PFSK-1 (cell line): ENCODE measurements at regions not wholly inside any gene's neighbourhood (a gene's known extent, or its start where the extent isn't known, plus 50 kb on each side); places are given as distances from the start of the nearest gene placed in this dataset.

Experiments used
- FOXP2 ChIP-seq: optimal IDR thresholded peaks from 2 replicates; pipeline ENCODE3; 2011; ENCODE audit warnings: borderline replicate concordance, control low read depth, inconsistent platforms; ENCODE audit not compliant: insufficient read depth; ENCODE audit errors: extremely low read length, extremely low read depth
- POLR2AphosphoS5 ChIP-seq: IDR thresholded peaks from 2 replicates; pipeline ENCODE4 v1.6.1; 2012; ENCODE audit warnings: low read depth, mild to moderate bottlenecking, control low read depth, low read length, moderate library complexity
- REST ChIP-seq, 2 experiments: IDR thresholded peaks; 2 replicates each; pipeline versions ENCODE4 v1.6.1 to v1.8.0; 2011 to 2012; ENCODE audit warnings: low read depth in 2 of 2, low read length in 2 of 2, control low read depth in 1 of 2, inconsistent platforms in 1 of 2, mild to moderate bottlenecking in 1 of 2, moderate library complexity in 1 of 2; ENCODE audit not compliant: insufficient read depth in 1 of 2
- SIN3A ChIP-seq: IDR thresholded peaks from 2 replicates; pipeline ENCODE4 v1.6.1; 2012; ENCODE audit warnings: mild to moderate bottlenecking, low read length, moderate library complexity, borderline replicate concordance; ENCODE audit not compliant: insufficient read depth
- TAF1 ChIP-seq: IDR thresholded peaks from 2 replicates; pipeline ENCODE4 v1.6.1; 2012; ENCODE audit warnings: low read length, control low read depth, borderline replicate concordance; ENCODE audit not compliant: insufficient read depth

- TF ChIP-seq REST (IDR thresholded peaks at IDR 0.05; ENCODE audit: insufficient read depth in 1 of 2, low read depth in 2 of 2, low read length in 2 of 2) (no peak), TAF1 (no peak), POLR2AphosphoS5 (no peak), SIN3A (no peak), FOXP2 (no peak)
Observed at GRCh38 chr7:51455086-51455485, 138.5 kb upstream of the COBL start.

DNA sequence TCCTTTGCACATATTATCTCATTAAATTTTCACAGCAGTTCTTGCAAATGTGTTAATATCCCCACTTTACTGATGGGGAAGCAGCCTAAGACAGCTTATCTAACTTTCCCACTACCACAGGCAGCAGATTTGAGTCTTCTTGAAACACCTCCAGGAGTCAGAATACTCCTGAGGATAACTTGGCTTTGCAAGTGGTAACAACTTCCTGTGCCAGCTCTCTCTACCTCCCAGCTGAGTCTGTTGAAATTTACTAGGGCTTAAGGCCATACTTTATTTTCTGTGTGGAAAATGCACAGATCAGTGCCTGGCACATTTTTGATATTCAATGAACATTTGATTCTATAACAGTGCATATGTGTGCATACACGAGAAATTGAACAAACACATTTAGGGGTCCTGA lies 136.1 kb upstream of the COBL start:
- TF ChIP-seq FOXP2 (no peak), SIN3A (no peak), TAF1 (no peak), POLR2AphosphoS5 (no peak), REST (IDR thresholded peaks at IDR 0.05; ENCODE audit: insufficient read depth in 1 of 2, low read depth in 2 of 2, low read length in 2 of 2) (no peak)

- no peak for TF ChIP-seq TAF1
- no peak for TF ChIP-seq REST (IDR thresholded peaks at IDR 0.05; ENCODE audit: insufficient read depth in 1 of 2, low read depth in 2 of 2, low read length in 2 of 2)
- TF ChIP-seq SIN3A: no peak
- TF ChIP-seq FOXP2: no peak
- TF ChIP-seq POLR2AphosphoS5: no peak
Observed at GRCh38 chr7:51451751-51452476, 135.3 kb upstream of the COBL start.

DNA sequence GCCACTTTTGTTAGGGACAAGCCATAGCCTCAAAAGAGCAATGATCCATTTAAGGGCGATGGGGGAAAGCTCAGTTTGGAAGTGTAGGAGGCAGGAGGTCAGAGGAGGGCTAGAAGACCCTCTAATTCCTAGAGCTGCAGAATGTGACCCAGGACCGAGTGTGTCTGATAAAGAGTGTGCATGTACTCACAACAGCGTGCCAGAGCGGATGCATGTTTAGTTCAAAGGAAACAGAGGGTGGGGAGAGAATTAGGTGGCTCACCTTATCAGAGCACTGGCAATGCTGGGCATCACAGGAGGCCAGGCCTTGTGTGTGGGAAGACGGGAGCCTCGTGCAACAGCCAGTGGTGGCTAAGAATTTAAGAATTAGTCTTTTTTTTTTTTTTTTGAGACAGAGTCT lies 133.9 kb upstream of the COBL start:
- TF ChIP-seq TAF1: no peak
- TF ChIP-seq REST (IDR thresholded peaks at IDR 0.05; ENCODE audit: insufficient read depth in 1 of 2, low read depth in 2 of 2, low read length in 2 of 2): no peak
- no peak for TF ChIP-seq SIN3A
- no peak for TF ChIP-seq FOXP2
- TF ChIP-seq POLR2AphosphoS5: no peak
